ENCODE measurements at regions not wholly inside any gene's neighbourhood (a gene's known extent, or its start where the extent isn't known, plus 50 kb on each side); places are given as distances from the start of the nearest gene placed in this dataset.

- no peak for DNase-seq (ENCODE audit: low read depth)
Measured at GRCh38 chr3:110099711-110100110, 762.4 kb upstream of the DPPA4 start.

DNA sequence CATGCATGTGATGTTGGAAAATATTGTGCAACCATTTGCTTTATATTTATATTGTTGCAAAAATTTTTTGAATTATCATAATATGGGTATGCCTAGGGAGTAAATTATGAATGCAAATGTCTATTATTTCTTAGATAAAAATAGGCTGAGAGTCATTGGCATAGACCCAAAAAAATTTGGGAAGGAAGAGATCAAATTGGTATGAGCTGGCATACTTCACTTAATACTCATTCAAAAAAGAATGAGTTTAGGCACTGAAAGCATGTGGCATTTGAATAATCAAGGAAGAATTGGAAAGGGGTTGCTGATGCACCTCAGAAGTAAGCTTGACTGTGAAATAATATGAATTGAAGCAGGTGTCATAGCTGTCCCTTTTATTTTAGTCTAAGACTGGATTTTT lies 764.0 kb upstream of the DPPA4 start:
- no peak for DNase-seq (ENCODE audit: low read depth)

- DNase-seq (ENCODE audit: low read depth): no peak
Measured at GRCh38 chr3:110106805-110107204, 769.5 kb upstream of the DPPA4 start.

GRCh38 chr3:110123946-110124345 lies 786.6 kb upstream of the DPPA4 start:
- no peak for DNase-seq (ENCODE audit: low read depth)

DNA sequence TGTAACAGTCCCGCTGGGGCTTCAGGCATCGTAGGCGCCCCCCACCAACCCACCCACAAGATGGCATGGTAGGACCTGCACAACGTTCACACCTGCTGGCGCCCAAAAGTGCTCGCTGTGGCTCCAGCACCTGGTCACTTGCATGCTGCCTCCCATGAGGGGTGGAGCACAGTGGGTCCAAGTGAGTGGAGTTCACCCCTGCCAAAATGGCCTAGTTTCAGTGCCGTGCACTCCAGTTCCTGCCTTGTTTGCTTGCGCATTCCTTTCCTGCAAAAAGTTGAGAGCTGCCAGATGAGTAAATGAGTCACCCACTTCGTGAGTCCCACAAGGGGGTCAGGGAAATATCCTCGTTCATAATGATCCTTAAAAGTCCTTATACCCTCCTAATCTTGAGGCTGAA lies 788.7 kb upstream of the DPPA4 start:
- no peak for DNase-seq (ENCODE audit: low read depth)

GRCh38 chr3:110133971-110134370 lies 796.6 kb upstream of the DPPA4 start:
- no peak for DNase-seq (ENCODE audit: low read depth)

DNA sequence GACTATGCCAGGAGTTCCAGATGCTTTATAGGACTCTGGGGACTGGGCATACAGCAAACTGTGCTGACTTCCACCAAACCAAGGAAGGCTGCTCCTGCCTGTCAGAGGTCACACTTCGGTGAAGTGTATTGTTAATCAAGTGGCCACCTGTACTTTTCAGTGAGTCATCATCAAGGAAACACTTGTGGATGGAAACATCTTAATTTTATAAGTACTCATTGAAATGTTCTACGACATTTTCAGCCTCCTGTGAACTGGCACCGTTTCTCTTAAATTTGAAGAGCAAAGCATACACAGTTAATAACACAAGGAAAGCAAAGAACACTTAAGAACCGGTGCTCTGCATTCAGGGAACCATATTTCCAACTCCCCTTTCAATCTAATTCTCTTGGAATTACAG lies 801.7 kb upstream of the DPPA4 start:
- peak; percentile 66 for DNase-seq (ENCODE audit: low read depth)

- DNase-seq (ENCODE audit: low read depth): no peak
Measured at GRCh38 chr3:110139821-110140220, 802.5 kb upstream of the DPPA4 start.

DNA sequence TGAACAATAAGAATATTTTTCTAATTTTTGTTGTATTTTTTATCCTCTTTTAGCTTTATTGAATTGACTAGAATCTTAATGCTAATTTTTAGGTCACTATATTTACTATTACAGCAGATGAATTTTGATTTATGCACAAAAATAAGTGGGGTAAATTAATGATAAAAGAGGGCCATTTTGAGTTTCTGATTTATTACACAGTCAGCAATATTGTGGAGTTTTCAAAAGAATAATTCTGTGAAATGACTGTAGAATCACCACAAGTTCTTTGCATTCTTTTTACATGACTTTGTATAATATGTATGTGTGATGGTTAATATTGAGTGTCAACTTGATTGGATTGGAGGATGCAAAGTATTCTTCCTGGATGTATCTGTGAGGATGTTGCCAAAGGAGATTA lies 812.4 kb upstream of the DPPA4 start:
- DNase-seq (ENCODE audit: low read depth): no peak

GRCh38 chr3:110157221-110157620 lies 819.9 kb upstream of the DPPA4 start:
- DNase-seq (ENCODE audit: low read depth): no peak

DNA sequence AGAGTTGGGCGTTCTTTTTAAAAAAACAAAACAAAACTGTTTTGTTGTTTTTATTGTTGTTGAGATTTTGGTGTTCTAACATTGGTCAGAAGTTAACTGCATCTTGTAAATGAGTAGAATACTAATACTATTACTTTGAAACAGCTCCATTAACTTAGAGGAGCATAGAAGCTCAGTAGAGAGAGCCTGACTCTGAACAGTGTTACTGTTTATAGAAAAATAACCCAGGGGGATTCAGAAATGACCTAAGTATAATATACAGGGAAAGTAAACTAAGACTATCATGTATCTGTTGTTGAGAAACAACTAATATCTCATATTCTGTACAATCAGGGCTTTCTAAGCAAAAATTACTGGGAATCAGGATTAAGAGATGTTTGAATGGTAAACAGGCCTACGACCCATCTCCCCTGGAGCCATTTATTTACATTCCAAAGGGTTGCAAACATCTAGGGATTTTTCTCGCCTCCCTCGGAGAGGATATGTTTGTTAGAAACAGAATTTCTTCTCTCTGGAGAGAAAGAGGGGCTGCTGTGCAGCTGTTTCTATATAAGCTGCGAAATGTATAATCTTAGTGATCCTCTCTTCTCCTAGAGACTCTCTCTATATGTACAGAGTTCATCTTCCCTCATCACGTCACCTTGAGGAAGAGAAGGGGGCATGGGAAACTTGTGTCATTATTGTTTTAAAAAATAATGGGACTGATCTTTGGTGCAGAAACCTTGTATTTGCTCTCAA lies 827.5 kb upstream of the DPPA4 start:
- no peak for DNase-seq (ENCODE audit: low read depth)

- no peak for DNase-seq (ENCODE audit: low read depth)
Measured at GRCh38 chr3:110165370-110165743, 828.0 kb upstream of the DPPA4 start.

GRCh38 chr3:110165753-110166152 lies 828.4 kb upstream of the DPPA4 start:
- DNase-seq (ENCODE audit: low read depth): no peak

DNA sequence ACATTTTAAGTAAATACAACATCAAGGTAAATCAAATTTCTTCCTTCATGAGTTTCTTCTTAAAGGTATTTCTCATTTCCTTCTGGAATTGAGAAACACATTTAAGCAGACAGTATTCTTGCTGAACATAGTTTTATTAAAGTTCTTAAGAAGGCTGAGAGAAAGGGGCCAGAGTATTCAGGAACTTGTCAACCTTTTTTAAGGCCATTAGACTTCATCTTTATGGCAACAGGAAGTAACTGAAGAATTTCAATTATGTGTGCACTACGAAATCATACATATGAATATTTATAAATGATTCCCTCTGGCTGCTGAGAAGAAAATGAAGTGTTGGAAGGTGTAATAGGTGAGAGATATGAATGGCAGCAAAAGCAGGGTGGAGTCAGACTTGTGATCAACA lies 829.4 kb upstream of the DPPA4 start:
- DNase-seq (ENCODE audit: low read depth): peak; percentile 67

GRCh38 chr3:110174908-110175307 lies 837.6 kb upstream of the DPPA4 start:
- DNase-seq (ENCODE audit: low read depth): no peak

GRCh38 chr3:110178965-110179364 lies 841.6 kb upstream of the DPPA4 start:
- DNase-seq (ENCODE audit: low read depth): peak; percentile 16

- no peak for DNase-seq (ENCODE audit: low read depth)
Measured at GRCh38 chr3:110180733-110181132, 843.4 kb upstream of the DPPA4 start.

GRCh38 chr3:110181226-110181625 lies 843.9 kb upstream of the DPPA4 start:
- DNase-seq (ENCODE audit: low read depth): no peak

DNA sequence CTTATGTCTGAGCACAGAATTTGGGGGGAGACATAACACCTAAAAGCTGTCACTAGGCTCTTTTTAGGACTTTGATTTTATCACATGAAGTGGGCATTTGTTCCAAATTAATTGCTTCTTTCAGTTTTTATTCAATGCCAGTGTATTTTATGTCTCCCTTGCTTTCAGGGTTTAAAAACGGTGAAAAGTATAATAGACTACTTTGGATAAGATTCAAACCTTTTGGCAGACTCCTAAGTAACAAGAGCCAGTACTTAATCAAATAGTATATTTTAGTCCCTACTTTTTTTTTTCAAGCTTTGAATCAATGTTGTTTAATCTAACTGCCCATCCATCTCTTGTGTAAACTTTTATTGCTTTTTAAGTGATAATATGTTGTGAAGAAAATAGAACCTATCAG lies 847.2 kb upstream of the DPPA4 start:
- DNase-seq (ENCODE audit: low read depth): no peak

GRCh38 chr3:110193074-110193473 lies 855.7 kb upstream of the DPPA4 start:
- DNase-seq (ENCODE audit: low read depth): no peak

GRCh38 chr3:110198717-110199587 lies 861.6 kb upstream of the DPPA4 start:
- no peak for DNase-seq (ENCODE audit: low read depth)

GRCh38 chr3:110199588-110199943 lies 862.2 kb upstream of the DPPA4 start:
- no peak for DNase-seq (ENCODE audit: low read depth)

DNA sequence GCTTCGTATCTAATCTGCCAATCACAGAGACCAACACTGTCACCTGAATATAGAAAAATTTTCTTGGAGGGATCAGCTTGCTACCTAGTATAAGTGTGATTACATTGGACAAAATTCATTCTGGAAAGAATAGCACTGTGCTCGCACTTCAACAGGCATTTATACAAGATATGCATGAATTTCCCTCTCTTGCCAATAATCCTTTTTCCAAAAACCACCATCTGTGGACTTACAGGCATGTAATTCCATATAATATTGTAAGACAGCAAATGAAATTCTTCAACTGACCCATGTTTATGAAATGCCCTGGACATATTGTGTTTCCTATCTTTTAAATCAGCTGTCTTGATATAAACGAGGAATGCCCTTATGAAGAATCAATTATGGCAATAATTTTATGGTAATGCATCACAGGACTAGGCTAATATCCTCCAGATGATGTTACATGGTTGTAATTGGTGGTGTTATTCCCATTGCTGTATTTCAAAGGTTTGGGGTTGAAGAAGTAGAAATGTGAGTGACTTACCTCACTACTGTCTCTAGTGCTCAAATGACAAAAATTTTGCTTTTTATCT lies 861.4 kb upstream of the NECTIN3 start:
- no peak for DNase-seq (ENCODE audit: low read depth)
